Lung (tissue), 11 donors: ENCODE measurements at regions not wholly inside any gene's neighbourhood (a gene's known extent, or its start where the extent isn't known, plus 50 kb on each side); places are given as distances from the start of the nearest gene placed in this dataset.

ENCODE experiments used
- ATAC-seq: fragments of 200-7000 bp; cut with Tn5 transposase; one replicate; pipeline ENCODE4 v1.9.1; 2020; ENCODE audit warnings: moderate number of reproducible peaks; ENCODE audit not compliant: insufficient read depth, low FRiP score
- DNase-seq, 3 donors: peaks; one replicate each; pipeline ENCODE4 v3.0.0-alpha.2; 2013 to 2017
- H3K27ac ChIP-seq, 2 donors: one replicate each; pipeline ENCODE4 v1.5.1; 2013; ENCODE audit warnings: mild to moderate bottlenecking in 2 of 2, moderate library complexity in 2 of 2, control low read depth in 1 of 2, inconsistent platforms in 1 of 2, low read depth in 1 of 2, low read length in 1 of 2
- H3K27me3 ChIP-seq, 3 donors: one replicate each; pipeline ENCODE4 v1.5.1; 2013; ENCODE audit warnings: low read length in 2 of 3; ENCODE audit not compliant: control insufficient read depth in 3 of 3, insufficient read depth in 3 of 3
- H3K36me3 ChIP-seq, 4 donors: one replicate each; pipeline ENCODE4 v1.5.1; 2013; ENCODE audit warnings: low read length in 4 of 4, mild to moderate bottlenecking in 1 of 4, moderate library complexity in 1 of 4; ENCODE audit not compliant: control insufficient read depth in 4 of 4, insufficient read depth in 4 of 4
- H3K4me1 ChIP-seq, 5 donors: one replicate each; pipeline ENCODE4 v1.5.1; 2013; ENCODE audit warnings: low read length in 5 of 5, mild to moderate bottlenecking in 2 of 5, moderate library complexity in 1 of 5; ENCODE audit not compliant: control insufficient read depth in 5 of 5, insufficient read depth in 5 of 5
- H3K4me3 ChIP-seq: one replicate; pipeline ENCODE4 v1.5.1; 2013; ENCODE audit warnings: mild to moderate bottlenecking, control low read depth, moderate library complexity
- H3K9ac ChIP-seq, 2 donors: one replicate each; pipeline ENCODE4 v1.5.1; 2013; ENCODE audit warnings: low read length in 2 of 2, control low read depth in 1 of 2; ENCODE audit not compliant: insufficient read depth in 1 of 2
- H3K9me3 ChIP-seq, 4 donors: one replicate each; pipeline ENCODE4 v1.5.1; 2013; ENCODE audit warnings: low read length in 3 of 4, mild to moderate bottlenecking in 1 of 4, moderate library complexity in 1 of 4; ENCODE audit not compliant: control insufficient read depth in 4 of 4, insufficient read depth in 3 of 4
- CTCF ChIP-seq: IDR thresholded peaks from 2 replicates; pipeline ENCODE4 v1.5.1; 2012; ENCODE audit warnings: mild to moderate bottlenecking; ENCODE audit errors: control extremely low read depth, extremely low read depth
- WGBS, 2 donors: extraction: QIAGEN DNeasy Blood & Tissue Kit; methylation state at CpG; one replicate each; pipeline ENCODE4 v1.1.7; 2013; 5-methylcytosine and 5-hydroxymethylcytosine counted together
- donor health status: control.
- donor health status: control.
- donor health status: Bipolar disorder and iron deficiency.
- donor health status: healthy.
- donor health status: DM: yes; HTN: yes; CAD: no.

GRCh38 chr1:185559684-185560331, 174.4 kb upstream of the HMCN1 start:
- Histone ChIP-seq H3K36me3 (no peaks in the 10 kb centered on the region), H3K9me3 (peaks cover 0 to 2% (median 0%) of the 10 kb centered on the region in 4 donors), H3K4me1 (peaks cover 0 to 2% (median 0%) of the 10 kb centered on the region in 5 donors), H3K27ac (no peak overlapping the region), H3K9ac (no peak overlapping the region), H3K27me3 (no peaks in the 10 kb centered on the region), H3K4me3 (no peak overlapping the region)
- DNase-seq = peak in 1 of 3 donors; percentile 22
- 71 to 78% methylated on average over 3 of the region's 3 CpGs for WGBS, 2 donors
- TF ChIP-seq CTCF = peak; percentile 7
- no peak for ATAC-seq

- Histone ChIP-seq H3K27me3 (no peaks in the 10 kb centered on the region), H3K36me3 (no peaks in the 10 kb centered on the region), H3K4me3 (no peak overlapping the region), H3K9ac (no peak overlapping the region), H3K4me1 (peaks cover 0 to 2% (median 0%) of the 10 kb centered on the region in 5 donors), H3K9me3 (peaks cover 0 to 2% (median 0%) of the 10 kb centered on the region in 4 donors), H3K27ac (no peak overlapping the region)
- WGBS, 2 donors = 96 to 98% methylated on average over 1 of the region's 1 CpG
- ATAC-seq = no peak
- no peak for TF ChIP-seq CTCF
- no peak for DNase-seq
Observed at GRCh38 chr1:185559151-185559550, 175.0 kb upstream of the HMCN1 start.

- Histone ChIP-seq H3K27ac (no peak overlapping the region), H3K9ac (no peak overlapping the region), H3K4me1 (peaks cover 0 to 2% (median 0%) of the 10 kb centered on the region in 5 donors), H3K27me3 (no peaks in the 10 kb centered on the region), H3K4me3 (no peak overlapping the region), H3K9me3 (peaks cover 0 to 2% (median 0%) of the 10 kb centered on the region in 4 donors), H3K36me3 (no peaks in the 10 kb centered on the region)
- DNase-seq (no peak), ATAC-seq (no peak)
- WGBS, 2 donors = 95 to 100% methylated on average over 1 of the region's 1 CpG
- TF ChIP-seq CTCF = no peak
Observed at GRCh38 chr1:185556561-185556960, 177.6 kb upstream of the HMCN1 start.

GRCh38 chr1:185555743-185556142, 178.4 kb upstream of the HMCN1 start:
- H3K27ac ChIP-seq = no peak overlapping the region
- no peak for TF ChIP-seq CTCF
- no peak overlapping the region for H3K4me3 ChIP-seq
- H3K36me3 ChIP-seq = no peaks in the 10 kb centered on the region
- no peak overlapping the region for H3K9ac ChIP-seq
- no peak for DNase-seq
- peaks cover 0 to 4% (median 0%) of the 10 kb centered on the region in 4 donors for H3K9me3 ChIP-seq
- ATAC-seq = no peak
- peaks cover 0 to 2% (median 0%) of the 10 kb centered on the region in 5 donors for H3K4me1 ChIP-seq
- H3K27me3 ChIP-seq = no peaks in the 10 kb centered on the region
